Lung (tissue), 11 donors: ENCODE measurements at regions not wholly inside any gene's neighbourhood (a gene's known extent, or its start where the extent isn't known, plus 50 kb on each side); places are given as distances from the start of the nearest gene placed in this dataset.

ENCODE experiments used
- ATAC-seq: fragments of 200-7000 bp; cut with Tn5 transposase; one replicate; pipeline ENCODE4 v1.9.1; 2020; ENCODE audit warnings: moderate number of reproducible peaks; ENCODE audit not compliant: insufficient read depth, low FRiP score
- DNase-seq, 3 donors: peaks; one replicate each; pipeline ENCODE4 v3.0.0-alpha.2; 2013 to 2017
- H3K27ac ChIP-seq, 2 donors: one replicate each; pipeline ENCODE4 v1.5.1; 2013; ENCODE audit warnings: mild to moderate bottlenecking in 2 of 2, moderate library complexity in 2 of 2, control low read depth in 1 of 2, inconsistent platforms in 1 of 2, low read depth in 1 of 2, low read length in 1 of 2
- H3K27me3 ChIP-seq, 3 donors: one replicate each; pipeline ENCODE4 v1.5.1; 2013; ENCODE audit warnings: low read length in 2 of 3; ENCODE audit not compliant: control insufficient read depth in 3 of 3, insufficient read depth in 3 of 3
- H3K36me3 ChIP-seq, 4 donors: one replicate each; pipeline ENCODE4 v1.5.1; 2013; ENCODE audit warnings: low read length in 4 of 4, mild to moderate bottlenecking in 1 of 4, moderate library complexity in 1 of 4; ENCODE audit not compliant: control insufficient read depth in 4 of 4, insufficient read depth in 4 of 4
- H3K4me1 ChIP-seq, 5 donors: one replicate each; pipeline ENCODE4 v1.5.1; 2013; ENCODE audit warnings: low read length in 5 of 5, mild to moderate bottlenecking in 2 of 5, moderate library complexity in 1 of 5; ENCODE audit not compliant: control insufficient read depth in 5 of 5, insufficient read depth in 5 of 5
- H3K4me3 ChIP-seq: one replicate; pipeline ENCODE4 v1.5.1; 2013; ENCODE audit warnings: mild to moderate bottlenecking, control low read depth, moderate library complexity
- H3K9ac ChIP-seq, 2 donors: one replicate each; pipeline ENCODE4 v1.5.1; 2013; ENCODE audit warnings: low read length in 2 of 2, control low read depth in 1 of 2; ENCODE audit not compliant: insufficient read depth in 1 of 2
- H3K9me3 ChIP-seq, 4 donors: one replicate each; pipeline ENCODE4 v1.5.1; 2013; ENCODE audit warnings: low read length in 3 of 4, mild to moderate bottlenecking in 1 of 4, moderate library complexity in 1 of 4; ENCODE audit not compliant: control insufficient read depth in 4 of 4, insufficient read depth in 3 of 4
- CTCF ChIP-seq: IDR thresholded peaks from 2 replicates; pipeline ENCODE4 v1.5.1; 2012; ENCODE audit warnings: mild to moderate bottlenecking; ENCODE audit errors: control extremely low read depth, extremely low read depth
- WGBS, 2 donors: extraction: QIAGEN DNeasy Blood & Tissue Kit; methylation state at CpG; one replicate each; pipeline ENCODE4 v1.1.7; 2013; 5-methylcytosine and 5-hydroxymethylcytosine counted together
- donor health status: control.
- donor health status: control.
- donor health status: Bipolar disorder and iron deficiency.
- donor health status: healthy.
- donor health status: DM: yes; HTN: yes; CAD: no.

GRCh38 chr1:166785987-166786386 is 53.3 kb upstream of the POGK start:
- H3K9ac ChIP-seq: no peak overlapping the region
- WGBS, 2 donors: 96 to 97% methylated on average over 1 of the region's 1 CpG
- H3K4me3 ChIP-seq: no peak overlapping the region
- no peaks in the 10 kb centered on the region for H3K27me3 ChIP-seq
- H3K9me3 ChIP-seq: peaks cover 0 to 3% (median 0%) of the 10 kb centered on the region in 4 donors
- H3K4me1 ChIP-seq: no peaks in the 10 kb centered on the region
- H3K36me3 ChIP-seq: no peaks in the 10 kb centered on the region
- H3K27ac ChIP-seq: no peak overlapping the region
- DNase-seq (no peak), ATAC-seq (no peak)
- no peak for TF ChIP-seq CTCF

- no peak for DNase-seq
- no peak overlapping the region for H3K4me3 ChIP-seq
- ATAC-seq: no peak
- no peak for TF ChIP-seq CTCF
- H3K4me1 ChIP-seq: no peaks in the 10 kb centered on the region
- no peaks in the 10 kb centered on the region for H3K36me3 ChIP-seq
- WGBS, 2 donors: 77 to 84% methylated on average over 3 of the region's 3 CpGs
- no peaks in the 10 kb centered on the region for H3K27me3 ChIP-seq
- H3K9me3 ChIP-seq: peaks cover 0 to 3% (median 0%) of the 10 kb centered on the region in 4 donors
- no peak overlapping the region for H3K27ac ChIP-seq
- H3K9ac ChIP-seq: no peak overlapping the region
These were observed 50.0 kb upstream of the POGK start for GRCh38 chr1:166789286-166789685.
